Small intestine (tissue), 7 donors: ENCODE measurements at regions not wholly inside any gene's neighbourhood (a gene's known extent, or its start where the extent isn't known, plus 50 kb on each side); places are given as distances from the start of the nearest gene placed in this dataset.

Experiments used
- DNase-seq, 2 donors: peaks; one replicate each; pipeline versions ENCODE4 v3.0.0 to v3.0.0-alpha.2; 2013
- FAIRE-seq: peaks from 2 replicates; lab custom pipeline; 2012; peaks lifted over from hg19 to GRCh38; lab: Jason Lieb, UNC
- H3K27ac ChIP-seq, 3 donors: one replicate each; pipeline ENCODE4 v1.5.1; 2013; ENCODE audit warnings: low read length in 2 of 3, mild to moderate bottlenecking in 2 of 3, control low read depth in 1 of 3, inconsistent platforms in 1 of 3, low read depth in 1 of 3, moderate library complexity in 1 of 3
- H3K27me3 ChIP-seq, 3 donors: one replicate each; pipeline ENCODE4 v1.6.1; 2013; ENCODE audit warnings: low read length in 3 of 3, inconsistent platforms in 1 of 3; ENCODE audit not compliant: control insufficient read depth in 3 of 3, insufficient read depth in 3 of 3
- H3K36me3 ChIP-seq, 3 donors: one replicate each; pipeline ENCODE4 v1.6.1; 2013; ENCODE audit warnings: low read length in 3 of 3, inconsistent platforms in 1 of 3, low read depth in 1 of 3, mild to moderate bottlenecking in 1 of 3, moderate library complexity in 1 of 3; ENCODE audit not compliant: control insufficient read depth in 3 of 3, insufficient read depth in 2 of 3
- H3K4me1 ChIP-seq, 3 donors: one replicate each; pipeline ENCODE4 v1.6.1; 2013; ENCODE audit warnings: low read length in 2 of 3, inconsistent platforms in 1 of 3, low read depth in 1 of 3, mild to moderate bottlenecking in 1 of 3, moderate library complexity in 1 of 3; ENCODE audit not compliant: control insufficient read depth in 3 of 3, insufficient read depth in 2 of 3
- H3K4me3 ChIP-seq, 3 donors: one replicate each; pipeline ENCODE4 v1.5.1; 2013; ENCODE audit warnings: low read length in 3 of 3, control low read depth in 1 of 3, inconsistent platforms in 1 of 3, low read depth in 1 of 3, mild to moderate bottlenecking in 1 of 3, moderate library complexity in 1 of 3
- H3K9me3 ChIP-seq, 2 donors: one replicate each; pipeline ENCODE4 v1.6.1; 2013; ENCODE audit warnings: low read depth in 1 of 2, low read length in 1 of 2; ENCODE audit not compliant: control insufficient read depth in 2 of 2, insufficient read depth in 1 of 2
- WGBS, 3 donors: extraction: QIAGEN DNeasy Blood & Tissue Kit; methylation state at CpG; one replicate each; pipeline ENCODE4 v1.1.7; 2013; 5-methylcytosine and 5-hydroxymethylcytosine counted together
- donor health status: healthy with polysubstance abuse.
- donor health status: control.
- donor health status: control.
- donor health status: Bipolar disorder and iron deficiency.
- donor health status: healthy.

GRCh38 chr1:94694226-94694915, 125.8 kb upstream of the SLC44A3 start:
- no peaks in the 10 kb centered on the region for H3K27me3 ChIP-seq
- peaks cover 0 to 9% (median 0%) of the 10 kb centered on the region in 3 donors for H3K4me1 ChIP-seq
- DNase-seq (no peak), FAIRE-seq (no peak)
- WGBS, 3 donors = 77 to 92% (median 84%) methylated on average over 4 of the region's 4 CpGs
- peaks cover 0 to 9% of the 10 kb centered on the region in 2 donors for H3K9me3 ChIP-seq
- peaks cover 0 to 10% (median 4%) of the 10 kb centered on the region in 3 donors for H3K36me3 ChIP-seq
- no peak overlapping the region for H3K27ac ChIP-seq
- H3K4me3 ChIP-seq = no peak overlapping the region

GRCh38 chr1:94693435-94693834, 126.7 kb upstream of the SLC44A3 start:
- 91 to 100% (median 93%) methylated on average over 1 of the region's 1 CpG for WGBS, 3 donors
- peaks cover 0 to under 1% (median 0%) of the 10 kb centered on the region in 3 donors for H3K4me1 ChIP-seq
- H3K4me3 ChIP-seq = no peak overlapping the region
- H3K36me3 ChIP-seq = peaks cover 0 to 10% (median 4%) of the 10 kb centered on the region in 3 donors
- FAIRE-seq (no peak), DNase-seq (no peak)
- H3K27ac ChIP-seq = no peak overlapping the region
- peaks cover 0 to 9% of the 10 kb centered on the region in 2 donors for H3K9me3 ChIP-seq
- no peaks in the 10 kb centered on the region for H3K27me3 ChIP-seq

- H3K4me1 ChIP-seq = no peaks in the 10 kb centered on the region
- FAIRE-seq = no peak
- peaks cover 0 to 9% of the 10 kb centered on the region in 2 donors for H3K9me3 ChIP-seq
- no peak overlapping the region for H3K4me3 ChIP-seq
- WGBS, 3 donors = 78 to 86% (median 86%) methylated on average over 3 of the region's 3 CpGs
- DNase-seq = no peak
- no peak overlapping the region for H3K27ac ChIP-seq
- H3K36me3 ChIP-seq = peaks cover 0 to 10% (median 4%) of the 10 kb centered on the region in 3 donors
- H3K27me3 ChIP-seq = no peaks in the 10 kb centered on the region
These were observed 127.1 kb upstream of the SLC44A3 start for GRCh38 chr1:94693029-94693428.

GRCh38 chr1:94688646-94689045, 131.5 kb upstream of the SLC44A3 start:
- no peaks in the 10 kb centered on the region for H3K4me1 ChIP-seq
- no peak for FAIRE-seq
- peaks cover 0 to 23% (median 0%) of the 10 kb centered on the region in 3 donors for H3K36me3 ChIP-seq
- H3K27me3 ChIP-seq = no peaks in the 10 kb centered on the region
- no peak for DNase-seq
- peaks cover 0 to 9% of the 10 kb centered on the region in 2 donors for H3K9me3 ChIP-seq
- no peak overlapping the region for H3K27ac ChIP-seq
- no peak overlapping the region for H3K4me3 ChIP-seq
- 76 to 97% (median 84%) methylated on average over 3 of the region's 3 CpGs for WGBS, 3 donors

GRCh38 chr1:94686882-94687281, 133.3 kb upstream of the SLC44A3 start:
- no peak overlapping the region for H3K27ac ChIP-seq
- no peaks in the 10 kb centered on the region for H3K27me3 ChIP-seq
- no peaks in the 10 kb centered on the region for H3K4me1 ChIP-seq
- H3K36me3 ChIP-seq = peaks cover 0 to 28% (median 0%) of the 10 kb centered on the region in 3 donors
- H3K9me3 ChIP-seq = peaks cover 0 to 7% of the 10 kb centered on the region in 2 donors
- no peak overlapping the region for H3K4me3 ChIP-seq
- peak in 1 of 2 donors; percentile 75 for DNase-seq
- WGBS, 3 donors = 28 to 72% (median 53%) methylated on average over 4 of the region's 4 CpGs
- no peak for FAIRE-seq

GRCh38 chr1:94684690-94685250, 135.4 kb upstream of the SLC44A3 start:
- no peaks in the 10 kb centered on the region for H3K9me3 ChIP-seq
- H3K27ac ChIP-seq = no peak overlapping the region
- DNase-seq (no peak), FAIRE-seq (no peak)
- H3K4me1 ChIP-seq = no peaks in the 10 kb centered on the region
- 71 to 88% (median 84%) methylated on average over 7 of the region's 7 CpGs for WGBS, 3 donors
- H3K36me3 ChIP-seq = peaks cover 0 to 28% (median 0%) of the 10 kb centered on the region in 3 donors
- no peaks in the 10 kb centered on the region for H3K27me3 ChIP-seq
- no peak overlapping the region for H3K4me3 ChIP-seq

GRCh38 chr1:94683886-94684285, 136.3 kb upstream of the SLC44A3 start:
- WGBS, 3 donors = 63 to 76% (median 71%) methylated on average over 6 of the region's 6 CpGs
- no peak overlapping the region for H3K4me3 ChIP-seq
- no peak overlapping the region for H3K27ac ChIP-seq
- FAIRE-seq (no peak), DNase-seq (no peak)
- no peaks in the 10 kb centered on the region for H3K27me3 ChIP-seq
- H3K9me3 ChIP-seq = no peaks in the 10 kb centered on the region
- H3K4me1 ChIP-seq = no peaks in the 10 kb centered on the region
- H3K36me3 ChIP-seq = peaks cover 0 to 30% (median 0%) of the 10 kb centered on the region in 3 donors

GRCh38 chr1:94680039-94680377, 138.4 kb upstream of the F3 start:
- Histone ChIP-seq H3K4me3 (no peak overlapping the region), H3K36me3 (peaks cover 0 to 32% (median 0%) of the 10 kb centered on the region in 3 donors), H3K9me3 (no peaks in the 10 kb centered on the region), H3K27ac (peak overlapping the region in 1 of 3 donors; percentile 6), H3K27me3 (no peaks in the 10 kb centered on the region), H3K4me1 (peaks cover 2 to 14% (median 2%) of the 10 kb centered on the region in 3 donors)
- FAIRE-seq (no peak), DNase-seq (no peak)
- WGBS, 3 donors = 56 to 69% (median 63%) methylated on average over 3 of the region's 3 CpGs
